ENCODE measurements at regions not wholly inside any gene's neighbourhood (a gene's known extent, or its start where the extent isn't known, plus 50 kb on each side); places are given as distances from the start of the nearest gene placed in this dataset.

DNA sequence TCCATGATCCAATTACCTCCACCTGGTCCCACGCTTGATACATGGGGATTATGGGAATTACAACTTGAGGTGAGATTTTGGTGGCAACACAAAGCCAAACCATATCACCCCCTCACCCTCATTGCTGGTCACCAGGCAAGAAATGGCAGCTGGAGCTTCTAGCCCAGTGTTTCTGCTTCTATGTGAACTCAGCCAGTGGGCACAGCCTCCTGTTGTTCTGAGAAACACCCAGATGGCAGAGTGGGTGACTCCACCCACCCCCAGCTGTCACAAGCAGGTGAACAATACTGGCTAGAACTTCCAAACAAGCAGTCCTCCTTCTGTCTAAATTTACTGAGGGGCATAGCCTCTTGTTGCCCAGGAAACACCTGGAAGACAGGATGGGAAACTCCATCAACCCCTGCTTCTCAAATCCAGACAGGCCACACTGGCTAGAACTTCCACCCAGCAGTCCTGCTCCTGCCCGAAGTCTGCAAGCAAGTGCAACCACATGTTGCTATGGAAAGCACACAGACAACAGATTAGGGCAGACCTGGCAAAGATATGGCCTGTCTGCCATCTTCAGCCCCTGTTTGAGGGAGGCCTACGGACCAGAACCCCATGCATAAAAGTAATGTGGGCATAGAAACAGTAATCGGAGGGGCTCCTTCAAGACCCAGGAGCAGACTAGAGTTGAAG lies 114.1 kb downstream of the DTWD1 start (continued):
- TF ChIP-seq ZFP30 (CRISPR knock-in tag; IDR thresholded peaks at IDR 0.05) = no peak
- TF ChIP-seq ZNF565 (CRISPR knock-in tag; conservative IDR thresholded peaks at IDR 0.05; ENCODE audit: low read depth) = no peak
- TF ChIP-seq ISL1 (CRISPR knock-in tag; IDR thresholded peaks at IDR 0.05) = no peak
- no peak for TF ChIP-seq ZNF8 (CRISPR knock-in tag; IDR thresholded peaks at IDR 0.05)
- no peak for TF ChIP-seq ZC3H10 (CRISPR knock-in tag; IDR thresholded peaks at IDR 0.05)
- no peak for TF ChIP-seq ZFP3 (CRISPR knock-in tag; IDR thresholded peaks at IDR 0.05)
- TF ChIP-seq TOX (CRISPR knock-in tag; IDR thresholded peaks at IDR 0.05; ENCODE audit: borderline replicate concordance) = no peak
- TF ChIP-seq SNAI2 (CRISPR knock-in tag; IDR thresholded peaks at IDR 0.05) = no peak
- TF ChIP-seq ESRRG (CRISPR knock-in tag; IDR thresholded peaks at IDR 0.05) = no peak
- TF ChIP-seq, protein P1, sequence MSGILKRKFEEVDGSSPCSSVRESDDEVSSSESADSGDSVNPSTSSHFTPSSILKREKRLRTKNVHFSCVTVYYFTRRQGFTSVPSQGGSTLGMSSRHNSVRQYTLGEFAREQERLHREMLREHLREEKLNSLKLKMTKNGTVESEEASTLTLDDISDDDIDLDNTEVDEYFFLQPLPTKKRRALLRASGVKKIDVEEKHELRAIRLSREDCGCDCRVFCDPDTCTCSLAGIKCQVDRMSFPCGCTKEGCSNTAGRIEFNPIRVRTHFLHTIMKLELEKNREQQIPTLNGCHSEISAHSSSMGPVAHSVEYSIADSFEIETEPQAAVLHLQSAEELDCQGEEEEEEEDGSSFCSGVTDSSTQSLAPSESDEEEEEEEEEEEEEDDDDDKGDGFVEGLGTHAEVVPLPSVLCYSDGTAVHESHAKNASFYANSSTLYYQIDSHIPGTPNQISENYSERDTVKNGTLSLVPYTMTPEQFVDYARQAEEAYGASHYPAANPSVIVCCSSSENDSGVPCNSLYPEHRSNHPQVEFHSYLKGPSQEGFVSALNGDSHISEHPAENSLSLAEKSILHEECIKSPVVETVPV (CRISPR knock-in tag; IDR thresholded peaks at IDR 0.05) = no peak

- no peak for TF ChIP-seq POU6F1 (CRISPR knock-in tag; IDR thresholded peaks at IDR 0.05; ENCODE audit: borderline replicate concordance, low read depth)
- no peak for TF ChIP-seq ZNF565 (CRISPR knock-in tag; conservative IDR thresholded peaks at IDR 0.05; ENCODE audit: low read depth)
- no peak for TF ChIP-seq OSR1 (CRISPR knock-in tag; IDR thresholded peaks at IDR 0.05)
- no peak for TF ChIP-seq PPARA (CRISPR knock-in tag; IDR thresholded peaks at IDR 0.05; ENCODE audit: borderline replicate concordance)
- TF ChIP-seq ZNF70 (CRISPR knock-in tag; IDR thresholded peaks at IDR 0.05) = no peak
- TF ChIP-seq ISL1 (CRISPR knock-in tag; IDR thresholded peaks at IDR 0.05) = no peak
- TF ChIP-seq ZFP3 (CRISPR knock-in tag; IDR thresholded peaks at IDR 0.05) = no peak
- TF ChIP-seq, protein P2, sequence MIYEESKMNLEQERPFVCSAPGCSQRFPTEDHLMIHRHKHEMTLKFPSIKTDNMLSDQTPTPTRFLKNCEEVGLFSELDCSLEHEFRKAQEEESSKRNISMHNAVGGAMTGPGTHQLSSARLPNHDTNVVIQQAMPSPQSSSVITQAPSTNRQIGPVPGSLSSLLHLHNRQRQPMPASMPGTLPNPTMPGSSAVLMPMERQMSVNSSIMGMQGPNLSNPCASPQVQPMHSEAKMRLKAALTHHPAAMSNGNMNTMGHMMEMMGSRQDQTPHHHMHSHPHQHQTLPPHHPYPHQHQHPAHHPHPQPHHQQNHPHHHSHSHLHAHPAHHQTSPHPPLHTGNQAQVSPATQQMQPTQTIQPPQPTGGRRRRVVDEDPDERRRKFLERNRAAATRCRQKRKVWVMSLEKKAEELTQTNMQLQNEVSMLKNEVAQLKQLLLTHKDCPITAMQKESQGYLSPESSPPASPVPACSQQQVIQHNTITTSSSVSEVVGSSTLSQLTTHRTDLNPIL (CRISPR knock-in tag; IDR thresholded peaks at IDR 0.05; ENCODE audit: low read depth) = no peak
- no peak for TF ChIP-seq SNAI2 (CRISPR knock-in tag; IDR thresholded peaks at IDR 0.05)
- no peak for TF ChIP-seq TSHZ2 (CRISPR knock-in tag; IDR thresholded peaks at IDR 0.05)
- TF ChIP-seq, protein P1 (CRISPR knock-in tag; IDR thresholded peaks at IDR 0.05) = no peak
- TF ChIP-seq ESRRG (CRISPR knock-in tag; IDR thresholded peaks at IDR 0.05) = no peak
- no peak for TF ChIP-seq TCF4 (CRISPR knock-in tag; IDR thresholded peaks at IDR 0.05; ENCODE audit: borderline replicate concordance)
- no peak for TF ChIP-seq TOX (CRISPR knock-in tag; IDR thresholded peaks at IDR 0.05; ENCODE audit: borderline replicate concordance)
- ATAC-seq = no peak
Measured at GRCh38 chr15:49737127-49737526, 116.3 kb downstream of the DTWD1 start.

GRCh38 chr15:49741712-49742111 lies 120.9 kb downstream of the DTWD1 start:
- no peak for ATAC-seq
- TF ChIP-seq ZC3H10 (CRISPR knock-in tag; IDR thresholded peaks at IDR 0.05) (no peak), SNAI2 (CRISPR knock-in tag; IDR thresholded peaks at IDR 0.05) (no peak), ISL1 (CRISPR knock-in tag; IDR thresholded peaks at IDR 0.05) (no peak), OSR1 (CRISPR knock-in tag; IDR thresholded peaks at IDR 0.05) (no peak), RARB (CRISPR knock-in tag; IDR thresholded peaks at IDR 0.05) (no peak), CSDC2 (CRISPR knock-in tag; IDR thresholded peaks at IDR 0.05) (no peak), TSHZ2 (CRISPR knock-in tag; IDR thresholded peaks at IDR 0.05) (no peak), BACH2 (CRISPR knock-in tag; IDR thresholded peaks at IDR 0.05; ENCODE audit: borderline replicate concordance) (no peak), ZNF70 (CRISPR knock-in tag; IDR thresholded peaks at IDR 0.05) (no peak), ZFP3 (CRISPR knock-in tag; IDR thresholded peaks at IDR 0.05) (no peak), GLIS3 (CRISPR knock-in tag; IDR thresholded peaks at IDR 0.05) (no peak), ZNF8 (CRISPR knock-in tag; IDR thresholded peaks at IDR 0.05) (no peak), TCF4 (CRISPR knock-in tag; IDR thresholded peaks at IDR 0.05; ENCODE audit: borderline replicate concordance) (no peak), ZFP30 (CRISPR knock-in tag; IDR thresholded peaks at IDR 0.05) (no peak), ZNF565 (CRISPR knock-in tag; conservative IDR thresholded peaks at IDR 0.05; ENCODE audit: low read depth) (no peak), TOX (CRISPR knock-in tag; IDR thresholded peaks at IDR 0.05; ENCODE audit: borderline replicate concordance) (no peak)
- TF ChIP-seq, protein P2 (CRISPR knock-in tag; IDR thresholded peaks at IDR 0.05; ENCODE audit: low read depth) = no peak
